Activated CD4-positive, alpha-beta T cell treated with anti-CD3 and anti-CD28 coated beads for 24 hours (primary cell): ENCODE measurements at regions not wholly inside any gene's neighbourhood (a gene's known extent, or its start where the extent isn't known, plus 50 kb on each side); places are given as distances from the start of the nearest gene placed in this dataset.

Source experiments
- DNase-seq, 2 donors: peaks; one replicate each; pipeline ENCODE4 v3.0.0-alpha.2; 2020; ENCODE audit warnings: low read depth in 2 of 2

GRCh38 chr19:5392486-5392885, 51.9 kb upstream of the PTPRS start:
- no peak for DNase-seq

GRCh38 chr19:5393088-5393487, 52.5 kb upstream of the PTPRS start:
- DNase-seq: no peak

- DNase-seq: no peak
Measured at GRCh38 chr19:5394551-5395505, 54.2 kb upstream of the PTPRS start.

GRCh38 chr19:5395556-5395955, 54.9 kb upstream of the PTPRS start:
- DNase-seq: no peak

GRCh38 chr19:5396096-5396939, 55.7 kb upstream of the PTPRS start:
- DNase-seq: no peak

GRCh38 chr19:5396963-5397362, 56.4 kb upstream of the PTPRS start:
- DNase-seq: no peak

- no peak for DNase-seq
Measured at GRCh38 chr19:5397804-5398692, 57.2 kb upstream of the ZNRF4 start.

GRCh38 chr19:5398693-5399057, 56.5 kb upstream of the ZNRF4 start:
- DNase-seq: no peak

GRCh38 chr19:5403968-5404640, 51.1 kb upstream of the ZNRF4 start:
- peak; percentile 46 to 55 for DNase-seq
